Colonic mucosa (tissue), 4 donors: ENCODE measurements at regions not wholly inside any gene's neighbourhood (a gene's known extent, or its start where the extent isn't known, plus 50 kb on each side); places are given as distances from the start of the nearest gene placed in this dataset.

ENCODE experiments used
- DNase-seq: peaks from one replicate; pipeline ENCODE4 v3.0.0-alpha.2; 2020
- H3K27ac ChIP-seq: fragments of 200-600 bp; one replicate; pipeline ENCODE4 v1.8.0; 2021
- H3K27me3 ChIP-seq: fragments of 200-600 bp; one replicate; pipeline ENCODE4 v1.8.0; 2021
- H3K36me3 ChIP-seq: fragments of 200-600 bp; one replicate; pipeline ENCODE4 v1.8.0; 2021
- H3K4me1 ChIP-seq: fragments of 200-600 bp; one replicate; pipeline ENCODE4 v1.8.0; 2021; ENCODE audit warnings: mild to moderate bottlenecking
- H3K4me3 ChIP-seq: fragments of 200-600 bp; one replicate; pipeline ENCODE4 v1.8.0; 2021
- H3K9ac ChIP-seq, 2 donors: one replicate each; pipeline ENCODE4 v1.7.0; 2013; ENCODE audit warnings: control low read depth in 2 of 2, low read depth in 2 of 2, low read length in 2 of 2
- H3K9me3 ChIP-seq: fragments of 200-600 bp; one replicate; pipeline ENCODE4 v1.8.0; 2021
- CTCF ChIP-seq: fragments of 200-600 bp; IDR thresholded peaks from one replicate; pipeline ENCODE4 v1.8.0; 2022; ENCODE audit warnings: antibody characterized with exemption, mild to moderate bottlenecking
- intact Hi-C: fragments of 100-400 bp; cut with DNase I; formaldehyde crosslinking; loops from one replicate; pipeline ENCODE4 v1.14.1; 2022
- donor health status: healthy.
- donor health status: DM: no; HTN: no; CAD: no.
- donor health status: DM: no; HTN: no; CAD: no.

GRCh38 chr5:117084067-117084466 lies 509.4 kb upstream of the SEMA6A start:
- Histone ChIP-seq H3K9me3 (no peaks in the 10 kb centered on the region), H3K4me1 (no peaks in the 10 kb centered on the region), H3K4me3 (no peak overlapping the region), H3K27ac (no peak overlapping the region), H3K9ac (no peak overlapping the region), H3K36me3 (no peaks in the 10 kb centered on the region), H3K27me3 (no peaks in the 10 kb centered on the region)
- TF ChIP-seq CTCF: no peak
- intact Hi-C loops: no loop called here
- DNase-seq: no peak

GRCh38 chr5:117082977-117083376 lies 508.4 kb upstream of the SEMA6A start:
- Histone ChIP-seq H3K27ac (no peak overlapping the region), H3K27me3 (no peaks in the 10 kb centered on the region), H3K36me3 (no peaks in the 10 kb centered on the region), H3K4me1 (no peaks in the 10 kb centered on the region), H3K9ac (no peak overlapping the region), H3K4me3 (no peak overlapping the region), H3K9me3 (no peaks in the 10 kb centered on the region)
- intact Hi-C loops: no loop called here
- TF ChIP-seq CTCF: no peak
- no peak for DNase-seq

GRCh38 chr5:117077142-117077541 lies 502.5 kb upstream of the SEMA6A start:
- no peak for DNase-seq

GRCh38 chr5:117072439-117072838 lies 497.8 kb upstream of the SEMA6A start:
- no peaks in the 10 kb centered on the region for H3K27me3 ChIP-seq
- no peak for TF ChIP-seq CTCF
- no peak for DNase-seq
- intact Hi-C loops: no loop called here
- no peaks in the 10 kb centered on the region for H3K36me3 ChIP-seq
- no peaks in the 10 kb centered on the region for H3K9me3 ChIP-seq
- H3K9ac ChIP-seq: no peak overlapping the region
- no peak overlapping the region for H3K4me3 ChIP-seq
- no peaks in the 10 kb centered on the region for H3K4me1 ChIP-seq
- no peak overlapping the region for H3K27ac ChIP-seq

More at GRCh38 chr5:117077142-117077541, 502.5 kb upstream of the SEMA6A start:
- TF ChIP-seq CTCF: no peak
- Histone ChIP-seq H3K4me1 (no peaks in the 10 kb centered on the region), H3K4me3 (no peak overlapping the region), H3K36me3 (no peaks in the 10 kb centered on the region), H3K9ac (no peak overlapping the region), H3K9me3 (no peaks in the 10 kb centered on the region), H3K27ac (no peak overlapping the region), H3K27me3 (no peaks in the 10 kb centered on the region)
- intact Hi-C loops: no loop called here

GRCh38 chr5:117065800-117066199 lies 491.2 kb upstream of the SEMA6A start:
- Histone ChIP-seq H3K4me1 (no peaks in the 10 kb centered on the region), H3K36me3 (no peaks in the 10 kb centered on the region), H3K9me3 (no peaks in the 10 kb centered on the region), H3K27me3 (no peaks in the 10 kb centered on the region), H3K9ac (no peak overlapping the region), H3K4me3 (no peak overlapping the region), H3K27ac (no peak overlapping the region)
- no peak for TF ChIP-seq CTCF
- intact Hi-C loops: no loop called here
- no peak for DNase-seq

- Histone ChIP-seq H3K9ac (no peak overlapping the region), H3K27me3 (no peaks in the 10 kb centered on the region), H3K4me3 (no peak overlapping the region), H3K36me3 (no peaks in the 10 kb centered on the region), H3K9me3 (no peaks in the 10 kb centered on the region), H3K4me1 (no peaks in the 10 kb centered on the region), H3K27ac (no peak overlapping the region)
- DNase-seq: no peak
- intact Hi-C loops: no loop called here
- TF ChIP-seq CTCF: no peak
Observed at GRCh38 chr5:117065161-117065560, 490.5 kb upstream of the SEMA6A start.
